ENCODE measurements at regions not wholly inside any gene's neighbourhood (a gene's known extent, or its start where the extent isn't known, plus 50 kb on each side); places are given as distances from the start of the nearest gene placed in this dataset.

- Histone ChIP-seq H3K27me3 (ENCODE audit: control insufficient read depth in 1 of 2, insufficient read depth in 2 of 2, low read length in 2 of 2) (no peaks in the 10 kb centered on the region), H3K4me1 (ENCODE audit: insufficient read depth, low read length) (no peaks in the 10 kb centered on the region), H3K9me3 (ENCODE audit: control insufficient read depth in 1 of 2, insufficient read depth in 1 of 2, low read length in 2 of 2) (no peaks in the 10 kb centered on the region), H3K27ac (ENCODE audit: low read depth in 1 of 2, low read length in 2 of 2) (no peak overlapping the region), H3K36me3 (ENCODE audit: insufficient read depth, low read length) (no peaks in the 10 kb centered on the region), H3K4me3 (ENCODE audit: low read length) (no peak overlapping the region)
- no peak for ATAC-seq (ENCODE audit: poor library complexity)
- Mint-ChIP-seq H3K4me3 (no peak overlapping the region), H3K27me3 (peaks cover 5% of the 10 kb centered on the region), H3K36me3 (ENCODE audit: low read depth) (no peaks in the 10 kb centered on the region), H3K9me3 (no peaks in the 10 kb centered on the region), H3K27ac (no peak overlapping the region), H3K4me1 (ENCODE audit: low read depth) (no peaks in the 10 kb centered on the region)
- ChIA-PET CTCF (no interaction called here), POLR2A (no interaction called here)
- intact Hi-C loops (cut with DNase I, micrococcal nuclease) = no loop called here
- DNase-seq = no peak
- TF ChIP-seq CTCF (IDR thresholded peaks at IDR 0.05) = no peak
These were observed 167.7 kb upstream of the MYCN start for GRCh38 chr2:15772681-15773080.

GRCh38 chr2:15773204-15773603 is 167.1 kb upstream of the MYCN start:
- CTCF ChIA-PET = no interaction called here
- H3K4me3 Mint-ChIP-seq = no peak overlapping the region
- H3K27me3 Mint-ChIP-seq = no peaks in the 10 kb centered on the region
- Histone ChIP-seq H3K4me3 (ENCODE audit: low read length) (no peak overlapping the region), H3K27me3 (ENCODE audit: control insufficient read depth in 1 of 2, insufficient read depth in 2 of 2, low read length in 2 of 2) (no peaks in the 10 kb centered on the region), H3K9me3 (ENCODE audit: control insufficient read depth in 1 of 2, insufficient read depth in 1 of 2, low read length in 2 of 2) (no peaks in the 10 kb centered on the region), H3K4me1 (ENCODE audit: insufficient read depth, low read length) (no peaks in the 10 kb centered on the region), H3K36me3 (ENCODE audit: insufficient read depth, low read length) (no peaks in the 10 kb centered on the region), H3K27ac (ENCODE audit: low read depth in 1 of 2, low read length in 2 of 2) (no peak overlapping the region)
- H3K4me1 Mint-ChIP-seq (ENCODE audit: low read depth) = no peaks in the 10 kb centered on the region
- TF ChIP-seq CTCF (IDR thresholded peaks at IDR 0.05) = no peak
- no peaks in the 10 kb centered on the region for H3K36me3 Mint-ChIP-seq (ENCODE audit: low read depth)
- intact Hi-C loops (cut with DNase I, micrococcal nuclease) = no loop called here
- POLR2A ChIA-PET = no interaction called here
- no peak for DNase-seq
- no peak for ATAC-seq (ENCODE audit: poor library complexity)
- no peak overlapping the region for H3K27ac Mint-ChIP-seq
- H3K9me3 Mint-ChIP-seq = no peaks in the 10 kb centered on the region

GRCh38 chr2:15773846-15774245 is 166.5 kb upstream of the MYCN start:
- no peaks in the 10 kb centered on the region for H3K9me3 ChIP-seq (ENCODE audit: control insufficient read depth in 1 of 2, insufficient read depth in 1 of 2, low read length in 2 of 2)
- H3K36me3 ChIP-seq (ENCODE audit: insufficient read depth, low read length) = no peaks in the 10 kb centered on the region
- no peak for DNase-seq
- no peak overlapping the region for H3K4me3 ChIP-seq (ENCODE audit: low read length)
- no peak overlapping the region for H3K27ac ChIP-seq (ENCODE audit: low read depth in 1 of 2, low read length in 2 of 2)
- H3K4me1 ChIP-seq (ENCODE audit: insufficient read depth, low read length) = no peaks in the 10 kb centered on the region
- H3K27me3 ChIP-seq (ENCODE audit: control insufficient read depth in 1 of 2, insufficient read depth in 2 of 2, low read length in 2 of 2) = no peaks in the 10 kb centered on the region
- POLR2A ChIA-PET = no interaction called here
- Mint-ChIP-seq H3K9me3 (no peaks in the 10 kb centered on the region), H3K36me3 (ENCODE audit: low read depth) (no peaks in the 10 kb centered on the region), H3K27ac (no peak overlapping the region), H3K4me1 (ENCODE audit: low read depth) (no peaks in the 10 kb centered on the region), H3K4me3 (no peak overlapping the region), H3K27me3 (no peaks in the 10 kb centered on the region)
- TF ChIP-seq CTCF (IDR thresholded peaks at IDR 0.05) = no peak
- ATAC-seq (ENCODE audit: poor library complexity) = no peak
- CTCF ChIA-PET = no interaction called here
- intact Hi-C loops (cut with DNase I, micrococcal nuclease) = no loop called here
